Transverse colon (tissue), 4 donors: ENCODE measurements at regions not wholly inside any gene's neighbourhood (a gene's known extent, or its start where the extent isn't known, plus 50 kb on each side); places are given as distances from the start of the nearest gene placed in this dataset.

ENCODE experiments used
- DNase-seq: peaks from one replicate; pipeline ENCODE4 v3.0.0-alpha.2; 2019
- H3K27ac ChIP-seq, 4 donors: fragments of 200-600 bp; sonication (generic); 2 replicates each; pipeline ENCODE4 v1.5.1; 2016 to 2018; ENCODE audit warnings: inconsistent platforms in 4 of 4
- H3K27me3 ChIP-seq: fragments of 200-600 bp; sonication (generic); 2 replicates; pipeline ENCODE4 v1.5.1; 2017; ENCODE audit warnings: inconsistent platforms
- H3K36me3 ChIP-seq, 4 donors: fragments of 200-600 bp; sonication (generic); 2 replicates each; pipeline ENCODE4 v1.5.1; 2017 to 2019; ENCODE audit warnings: inconsistent platforms in 4 of 4
- H3K4me1 ChIP-seq, 4 donors: fragments of 200-600 bp; sonication (generic); 2 replicates each; pipeline ENCODE4 v1.5.1; 2017 to 2020; ENCODE audit warnings: inconsistent platforms in 4 of 4
- H3K4me3 ChIP-seq, 4 donors: fragments of 200-600 bp; sonication (generic); 1 replicate in 1 of 4; 2 replicates in 3 of 4; pipeline versions ENCODE4 v1.5.1 to v1.6.1; 2017 to 2019; ENCODE audit warnings: inconsistent platforms in 4 of 4
- H3K9me3 ChIP-seq, 2 donors: fragments of 200-600 bp; sonication (generic); 2 replicates each; pipeline ENCODE4 v1.5.1; 2017 to 2019; ENCODE audit warnings: inconsistent platforms in 2 of 2
- EP300 ChIP-seq: sonication (generic); formaldehyde crosslinking; IDR thresholded peaks from one replicate; pipeline ENCODE4 v1.6.1; 2017; ENCODE audit warnings: antibody characterized with exemption, low read depth
- POLR2A ChIP-seq: fragments of 450-650 bp; IDR thresholded peaks from one replicate; pipeline ENCODE4 v1.6.1; 2016; ENCODE audit warnings: antibody characterized with exemption, mild to moderate bottlenecking, moderate library complexity
- POLR2AphosphoS5 ChIP-seq, 3 donors: sonication (generic); formaldehyde crosslinking; IDR thresholded peaks; one replicate each; pipeline ENCODE4 v1.6.1; 2016; ENCODE audit warnings: antibody characterized with exemption in 3 of 3
- WGBS, 2 donors: methylation state at CpG; one replicate each; pipeline ENCODE4 v1.1.5; 2018; ENCODE audit warnings: low coverage in 1 of 2; 5-methylcytosine and 5-hydroxymethylcytosine counted together
- in situ Hi-C, 4 donors: fragments of 200-750 bp; cut with MboI; loops; one replicate each; pipeline versions ENCODE4 v1.15.0 to v1.15.1; 2017; ENCODE audit warnings: low sequenced_read_pairs in 3 of 4, low pct_ligation_motif_present in 1 of 4, low pct_unique_long_range_greater_than_20kb in 1 of 4
- intact Hi-C: fragments of 100-400 bp; cut with DNase I; formaldehyde crosslinking; loops from one replicate; pipeline ENCODE4 v1.15.1; 2023; ENCODE audit warnings: low total_unique reads
- TF ChIP-seq, protein P1 (sequence below), 5 experiments: fragments of 200-600 bp in 3 of 5; fragments of 450-650 bp in 2 of 5; sonication (generic) in 3 of 5; IDR thresholded peaks; 1 replicate in 2 of 5; 2 replicates in 3 of 5; pipeline ENCODE4 v1.5.1; 2016 to 2017; ENCODE audit warnings: antibody characterized with exemption in 5 of 5, inconsistent platforms in 3 of 5, mild to moderate bottlenecking in 2 of 5, moderate library complexity in 1 of 5

- Histone ChIP-seq H3K9me3 (no peaks in the 10 kb centered on the region), H3K4me1 (no peaks in the 10 kb centered on the region), H3K27ac (no peak overlapping the region), H3K27me3 (no peaks in the 10 kb centered on the region), H3K36me3 (no peaks in the 10 kb centered on the region), H3K4me3 (no peak overlapping the region)
- TF ChIP-seq, protein P1, sequence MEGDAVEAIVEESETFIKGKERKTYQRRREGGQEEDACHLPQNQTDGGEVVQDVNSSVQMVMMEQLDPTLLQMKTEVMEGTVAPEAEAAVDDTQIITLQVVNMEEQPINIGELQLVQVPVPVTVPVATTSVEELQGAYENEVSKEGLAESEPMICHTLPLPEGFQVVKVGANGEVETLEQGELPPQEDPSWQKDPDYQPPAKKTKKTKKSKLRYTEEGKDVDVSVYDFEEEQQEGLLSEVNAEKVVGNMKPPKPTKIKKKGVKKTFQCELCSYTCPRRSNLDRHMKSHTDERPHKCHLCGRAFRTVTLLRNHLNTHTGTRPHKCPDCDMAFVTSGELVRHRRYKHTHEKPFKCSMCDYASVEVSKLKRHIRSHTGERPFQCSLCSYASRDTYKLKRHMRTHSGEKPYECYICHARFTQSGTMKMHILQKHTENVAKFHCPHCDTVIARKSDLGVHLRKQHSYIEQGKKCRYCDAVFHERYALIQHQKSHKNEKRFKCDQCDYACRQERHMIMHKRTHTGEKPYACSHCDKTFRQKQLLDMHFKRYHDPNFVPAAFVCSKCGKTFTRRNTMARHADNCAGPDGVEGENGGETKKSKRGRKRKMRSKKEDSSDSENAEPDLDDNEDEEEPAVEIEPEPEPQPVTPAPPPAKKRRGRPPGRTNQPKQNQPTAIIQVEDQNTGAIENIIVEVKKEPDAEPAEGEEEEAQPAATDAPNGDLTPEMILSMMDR (IDR thresholded peaks at IDR 0.05): no peak
- no peak for DNase-seq
- WGBS, 2 donors: 63% methylated on average over 8 of the region's 8 CpGs; no CpG with 5 or more reads in 1 of the 2 donors
- intact Hi-C loops (no loop called here), in situ Hi-C loops (no loop called here)
These were observed 144.7 kb downstream of the RPS24 start for GRCh38 chr10:78178397-78178796.

GRCh38 chr10:78178940-78179339, 145.3 kb downstream of the RPS24 start:
- TF ChIP-seq POLR2AphosphoS5 (IDR thresholded peaks at IDR 0.05) (no peak), POLR2A (no peak), EP300 (no peak)
- TF ChIP-seq, protein P1 (IDR thresholded peaks at IDR 0.05): no peak
- H3K36me3 ChIP-seq: no peaks in the 10 kb centered on the region
- intact Hi-C loops (no loop called here), in situ Hi-C loops (no loop called here)
- DNase-seq: no peak
- no peak overlapping the region for H3K27ac ChIP-seq
- H3K9me3 ChIP-seq: no peaks in the 10 kb centered on the region
- H3K4me3 ChIP-seq: no peak overlapping the region
- H3K27me3 ChIP-seq: no peaks in the 10 kb centered on the region
- no peaks in the 10 kb centered on the region for H3K4me1 ChIP-seq
- WGBS, 2 donors: 20 to 36% methylated on average over 1 to 7 of the region's 7 CpGs

GRCh38 chr10:78179886-78180705, 146.4 kb downstream of the RPS24 start:
- no peak for TF ChIP-seq EP300
- TF ChIP-seq, protein P1 (IDR thresholded peaks at IDR 0.05): no peak
- TF ChIP-seq POLR2A: no peak
- no peak for TF ChIP-seq POLR2AphosphoS5 (IDR thresholded peaks at IDR 0.05)
- Histone ChIP-seq H3K4me1 (no peaks in the 10 kb centered on the region), H3K27ac (no peak overlapping the region), H3K4me3 (no peak overlapping the region), H3K36me3 (no peaks in the 10 kb centered on the region), H3K9me3 (no peaks in the 10 kb centered on the region), H3K27me3 (no peaks in the 10 kb centered on the region)
- DNase-seq: no peak
- WGBS, 2 donors: 64% methylated on average over 22 of the region's 22 CpGs; no CpG with 5 or more reads in 1 of the 2 donors
- intact Hi-C loops: no loop called here
- in situ Hi-C loops: no loop called here

DNA sequence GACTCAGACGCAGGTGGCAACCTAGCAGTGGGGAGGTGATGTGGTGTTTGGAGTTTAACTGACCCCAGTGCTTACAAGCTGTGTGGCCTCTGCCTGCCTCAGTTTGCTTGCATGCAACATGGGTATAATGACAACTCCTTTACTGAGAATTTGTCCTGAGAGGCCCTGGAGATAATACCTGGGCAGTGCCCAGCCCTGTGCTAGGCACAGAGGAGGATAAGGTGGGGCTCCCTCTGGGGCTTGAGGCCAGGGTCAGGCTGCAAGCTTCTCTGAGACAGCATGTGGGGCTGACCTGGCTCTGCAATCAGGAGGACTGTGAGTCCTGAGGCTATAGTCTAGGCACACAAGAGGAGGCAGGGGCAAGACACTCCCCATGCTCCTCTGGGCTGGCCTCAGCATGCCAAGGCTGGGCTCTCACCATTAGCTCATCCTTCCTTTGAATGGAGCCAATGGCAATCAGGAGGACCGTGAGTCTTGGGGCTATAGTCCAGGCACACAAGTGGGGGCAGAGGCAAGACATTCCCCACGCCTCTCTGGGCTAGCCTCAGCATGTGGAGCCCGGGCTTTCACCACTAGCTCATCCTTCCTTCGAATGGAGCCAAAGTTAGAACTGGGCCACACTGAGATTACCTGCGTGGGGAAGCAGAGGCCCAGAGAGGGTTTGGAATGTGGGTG, 147.9 kb downstream of the RPS24 start:
- in situ Hi-C loops (no loop called here), intact Hi-C loops (no loop called here)
- no peaks in the 10 kb centered on the region for H3K27me3 ChIP-seq
- H3K4me1 ChIP-seq: no peaks in the 10 kb centered on the region
- no peaks in the 10 kb centered on the region for H3K36me3 ChIP-seq
- H3K27ac ChIP-seq: no peak overlapping the region
- H3K9me3 ChIP-seq: no peaks in the 10 kb centered on the region
- H3K4me3 ChIP-seq: no peak overlapping the region
- WGBS, 2 donors: 74% methylated on average over 6 of the region's 6 CpGs; no CpG with 5 or more reads in 1 of the 2 donors
- TF ChIP-seq POLR2A (no peak), EP300 (no peak), POLR2AphosphoS5 (IDR thresholded peaks at IDR 0.05) (no peak)
- TF ChIP-seq, protein P1 (IDR thresholded peaks at IDR 0.05): no peak
- DNase-seq: no peak
